ENCODE measurements at regions not wholly inside any gene's neighbourhood (a gene's known extent, or its start where the extent isn't known, plus 50 kb on each side); places are given as distances from the start of the nearest gene placed in this dataset.

DNA sequence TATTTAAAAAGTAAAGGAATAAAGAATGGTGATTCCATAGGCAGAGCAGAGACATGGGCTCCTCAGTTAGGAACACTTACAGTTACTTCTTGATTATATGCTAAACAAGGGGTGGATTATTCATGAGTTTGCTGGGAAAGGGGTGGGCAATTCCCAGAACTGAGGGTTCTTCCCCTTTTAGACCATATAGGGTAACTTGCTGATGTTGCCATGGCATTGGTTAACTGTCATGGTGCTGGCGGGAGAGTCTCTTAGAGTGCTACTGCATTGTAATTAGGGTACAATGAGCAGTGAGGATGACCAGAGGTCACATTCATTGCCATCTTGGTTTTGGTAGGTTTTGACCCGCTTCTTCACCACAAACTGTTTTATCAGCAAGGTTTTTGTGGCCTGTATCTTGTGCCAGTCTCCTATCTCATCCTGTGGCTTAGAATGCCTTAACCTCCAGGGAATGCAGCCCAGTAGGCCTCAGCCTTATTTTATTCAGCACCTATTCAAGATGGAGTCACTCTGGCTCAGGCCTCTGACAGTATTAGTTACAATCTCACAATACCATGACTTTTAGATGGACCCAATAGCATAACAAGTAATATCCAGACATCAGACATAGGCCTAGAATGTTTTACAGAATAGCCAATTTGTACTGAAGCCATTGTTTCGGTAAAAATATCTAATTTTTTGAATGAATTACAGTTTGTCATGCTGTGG, 106.8 kb downstream of the ZBTB18 start:
- no peak for DNase-seq (ENCODE audit: low read depth)

DNA sequence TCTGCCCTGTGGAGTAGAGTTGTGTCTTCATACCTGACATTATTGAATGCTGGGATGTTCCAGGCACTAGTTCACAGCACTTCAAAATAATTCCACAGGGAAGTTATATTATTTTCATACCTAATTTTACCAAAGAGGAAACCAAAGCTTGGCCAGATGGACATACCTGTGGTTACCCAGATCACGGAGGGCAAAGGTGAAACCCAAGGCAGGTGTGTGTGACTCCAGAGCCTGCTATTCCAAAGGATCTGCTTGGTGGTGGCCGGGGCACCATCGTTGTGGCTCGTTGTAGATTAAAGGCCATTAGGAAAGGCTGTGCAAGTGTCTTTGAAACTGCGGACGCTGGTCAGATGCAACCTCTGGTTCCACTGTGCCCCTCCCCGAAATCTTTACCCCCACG, 108.6 kb downstream of the ZBTB18 start:
- no peak for DNase-seq (ENCODE audit: low read depth)

DNA sequence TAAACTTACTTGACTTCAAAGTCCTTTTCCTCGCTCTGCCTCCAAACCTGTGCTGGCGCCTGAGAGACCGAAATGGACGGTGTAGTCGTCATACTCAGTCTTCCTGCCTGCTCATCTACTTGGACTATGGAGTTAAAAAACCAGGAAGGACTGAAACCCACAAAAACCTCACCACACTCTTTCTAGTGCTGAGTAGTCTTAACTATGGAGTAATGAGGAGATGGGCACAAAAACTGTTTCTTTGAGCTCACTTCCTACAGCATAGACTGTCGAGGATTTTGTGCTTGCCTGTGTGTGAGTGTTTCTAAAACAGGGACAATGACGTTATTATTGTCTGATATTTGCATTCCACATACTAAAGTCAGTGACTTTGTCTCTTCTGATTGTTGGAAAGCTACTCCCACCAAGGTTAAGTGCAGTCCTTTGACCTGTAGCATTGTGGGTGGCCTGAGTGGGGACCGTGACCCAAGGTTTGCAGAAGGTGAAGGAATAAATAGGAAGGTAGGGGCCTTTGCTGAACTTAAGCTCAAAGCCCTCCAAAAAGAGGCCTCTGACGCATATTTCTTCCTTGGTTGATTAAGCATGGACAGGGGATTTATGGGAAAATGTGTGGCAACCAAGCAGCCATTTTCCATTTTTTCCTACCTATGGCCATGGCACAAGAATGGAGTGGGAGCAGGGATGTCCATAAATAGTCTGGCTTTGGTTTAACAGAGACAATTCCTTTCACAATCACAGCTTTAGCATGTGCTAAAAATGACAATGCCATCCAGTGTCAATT, 109.6 kb downstream of the ZBTB18 start:
- no peak for DNase-seq (ENCODE audit: low read depth)

DNA sequence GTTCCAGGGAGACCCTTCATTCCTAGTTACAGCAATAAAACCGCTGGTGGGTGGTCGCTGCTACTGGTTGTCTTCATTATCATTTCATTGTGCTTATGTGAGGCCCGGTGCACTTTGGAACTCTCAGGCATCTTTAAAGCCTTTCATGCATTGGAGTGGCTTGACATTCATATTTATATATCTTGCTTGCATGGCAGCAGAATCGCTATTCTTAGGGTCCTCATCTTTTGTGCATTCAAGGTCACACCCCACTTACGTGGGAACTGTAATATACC, 110.1 kb downstream of the ZBTB18 start:
- DNase-seq (ENCODE audit: low read depth) = no peak

DNA sequence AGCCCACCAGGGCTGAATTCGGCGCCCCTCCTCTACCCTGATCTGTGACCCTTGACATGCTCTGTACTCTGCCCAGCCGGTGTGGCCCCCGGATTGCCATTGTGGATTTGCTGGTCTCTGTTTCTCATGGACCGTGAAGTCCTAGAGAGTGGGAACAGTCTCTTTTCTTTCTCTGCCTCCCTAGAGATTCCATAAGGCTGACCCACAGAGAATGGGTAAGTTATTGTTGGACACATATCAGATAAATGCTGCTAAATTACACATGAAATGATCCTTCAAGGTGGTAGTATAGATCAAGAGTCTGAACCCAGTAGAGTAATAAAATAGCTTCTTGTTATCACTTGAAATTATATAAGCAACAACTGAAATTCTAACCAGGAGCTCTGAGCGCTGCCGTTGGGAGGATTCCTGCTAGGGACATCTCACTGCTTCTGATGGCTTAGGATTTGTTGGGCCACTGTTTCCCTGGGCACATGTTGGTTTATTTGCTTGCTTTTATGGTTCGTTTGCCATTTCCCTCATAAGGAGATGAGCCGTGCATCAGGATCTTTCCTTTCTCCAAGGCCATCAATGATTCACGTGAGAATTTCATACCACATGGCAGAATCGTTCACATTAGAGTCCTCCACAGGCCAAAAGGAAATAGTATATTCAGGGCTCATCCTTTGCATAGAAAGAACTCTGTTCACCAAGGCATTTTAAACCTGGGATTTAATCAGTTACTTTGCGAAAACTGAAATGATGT, 111.9 kb downstream of the ZBTB18 start:
- no peak for DNase-seq (ENCODE audit: low read depth)

DNA sequence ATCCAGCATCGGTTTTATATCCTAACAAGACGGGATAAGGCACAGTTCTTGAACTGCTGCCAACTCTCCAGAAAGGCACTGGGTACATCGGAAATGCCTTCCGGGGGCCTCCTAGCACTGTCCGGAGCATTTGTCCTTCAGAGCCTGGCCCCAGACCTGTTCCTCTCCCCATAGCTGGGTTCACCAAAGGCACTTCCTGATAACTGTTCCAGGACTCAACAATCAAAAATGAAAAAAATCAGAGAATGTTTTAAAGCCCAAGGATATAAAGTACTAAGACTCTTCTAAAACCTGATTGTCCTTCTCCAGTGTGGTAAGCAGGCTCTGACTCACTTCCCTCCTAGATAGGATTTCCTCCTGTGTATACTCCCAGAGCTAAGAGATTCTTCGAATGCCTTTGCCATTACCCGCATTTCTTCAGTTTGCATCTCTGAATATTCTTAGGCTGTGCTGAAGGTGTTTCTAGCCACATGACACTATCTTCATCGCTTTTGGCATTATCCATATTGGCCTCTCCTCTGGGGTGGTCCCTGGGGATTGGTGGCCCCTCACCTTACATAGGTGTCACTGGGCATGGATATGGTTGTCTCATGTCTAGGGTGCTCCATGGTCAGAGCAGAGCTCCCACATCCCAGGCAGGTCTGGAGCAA, 112.9 kb downstream of the ZBTB18 start:
- peak; percentile 93 for DNase-seq (ENCODE audit: low read depth)

DNA sequence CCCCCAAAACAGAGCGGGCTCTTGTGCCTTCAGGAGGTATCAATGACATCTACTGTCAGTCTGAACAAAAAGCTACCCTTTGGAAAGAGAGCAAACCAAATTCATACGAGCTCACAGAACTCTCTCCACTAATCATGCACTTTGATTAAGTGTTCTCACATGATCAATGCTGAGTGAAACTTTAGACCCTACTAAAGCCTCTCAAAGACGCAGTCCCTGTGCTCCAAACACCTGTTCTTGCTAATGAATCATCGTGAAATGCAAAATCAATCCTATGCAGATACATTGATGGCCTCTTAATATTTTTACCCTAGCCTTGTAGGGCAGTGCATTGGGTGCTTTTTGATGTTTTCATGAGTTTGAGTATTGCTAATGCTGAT, 113.4 kb downstream of the ZBTB18 start:
- DNase-seq (ENCODE audit: low read depth) = no peak

DNA sequence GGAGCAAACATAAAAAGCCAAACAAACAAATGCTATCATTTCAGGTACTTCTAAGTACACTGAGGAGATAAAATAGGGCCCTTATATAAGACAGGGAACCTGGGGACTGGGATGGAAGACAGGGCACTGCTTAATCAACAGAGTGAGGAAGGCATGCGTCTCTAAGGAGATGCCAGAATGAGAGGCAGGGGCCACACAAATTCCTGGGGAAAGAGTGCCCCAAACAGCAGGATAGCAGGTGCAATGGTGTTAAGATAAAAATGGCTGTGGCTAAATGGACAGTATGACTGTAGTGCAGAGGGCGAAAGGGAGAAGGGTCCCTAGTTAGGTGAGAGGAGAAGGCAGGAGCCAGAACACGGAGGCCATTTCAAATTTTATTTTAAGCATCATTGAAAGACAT, 113.9 kb downstream of the ZBTB18 start:
- no peak for DNase-seq (ENCODE audit: low read depth)

DNA sequence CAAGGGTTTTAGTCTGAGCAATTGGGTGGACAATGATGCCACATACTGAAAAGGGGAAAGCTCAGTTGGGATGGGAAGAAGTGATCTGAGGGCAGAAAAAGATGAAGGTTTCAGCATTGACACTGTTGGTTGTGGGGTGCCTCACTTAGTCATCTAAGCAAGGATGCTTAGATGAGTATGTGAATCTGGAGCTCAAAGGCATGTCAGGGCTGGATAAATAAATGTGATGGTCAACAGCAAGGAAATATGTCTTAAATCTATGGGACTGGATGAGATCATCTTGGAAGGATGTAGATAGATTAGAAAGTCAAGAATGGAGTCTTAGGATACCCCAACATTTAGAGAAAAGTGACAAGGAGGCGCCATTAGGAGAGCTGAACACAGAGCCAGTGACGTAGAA, 114.6 kb downstream of the ZBTB18 start:
- no peak for DNase-seq (ENCODE audit: low read depth)

DNA sequence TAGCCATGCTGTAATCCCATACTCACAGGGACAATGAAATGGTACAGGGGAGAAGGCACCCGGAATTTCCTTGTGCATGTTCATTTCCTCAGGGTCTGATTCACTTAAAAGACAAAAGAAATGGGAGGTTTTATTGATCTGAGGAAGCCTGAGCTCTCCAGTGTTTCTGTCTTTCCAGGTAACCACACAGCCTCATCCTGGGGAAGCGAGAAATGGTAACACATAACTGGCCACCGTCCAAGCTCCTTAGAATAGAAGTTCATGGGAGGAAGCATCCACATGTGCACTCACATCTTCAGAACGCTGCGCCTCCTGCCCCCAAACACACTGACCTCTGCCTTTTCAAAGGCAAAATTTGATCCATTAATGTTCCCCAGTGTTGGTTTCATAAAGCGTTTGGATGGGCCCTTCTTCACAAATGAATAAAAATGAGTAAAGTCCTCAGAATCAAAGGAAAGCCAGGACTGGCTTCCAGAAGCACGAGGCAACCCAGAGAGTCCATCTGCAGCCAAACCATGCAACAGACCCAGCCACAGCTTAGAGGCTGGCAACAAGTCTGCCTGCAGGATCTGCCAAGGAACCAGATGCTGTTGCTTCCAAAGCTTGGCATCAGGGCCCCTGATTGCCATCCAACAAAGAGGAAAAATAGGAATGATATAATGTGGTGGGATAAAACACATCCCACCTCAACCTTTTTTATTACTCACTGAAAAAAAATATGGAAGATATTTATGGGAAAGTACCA, 120.3 kb downstream of the ZBTB18 start:
- DNase-seq (ENCODE audit: low read depth) = no peak

DNA sequence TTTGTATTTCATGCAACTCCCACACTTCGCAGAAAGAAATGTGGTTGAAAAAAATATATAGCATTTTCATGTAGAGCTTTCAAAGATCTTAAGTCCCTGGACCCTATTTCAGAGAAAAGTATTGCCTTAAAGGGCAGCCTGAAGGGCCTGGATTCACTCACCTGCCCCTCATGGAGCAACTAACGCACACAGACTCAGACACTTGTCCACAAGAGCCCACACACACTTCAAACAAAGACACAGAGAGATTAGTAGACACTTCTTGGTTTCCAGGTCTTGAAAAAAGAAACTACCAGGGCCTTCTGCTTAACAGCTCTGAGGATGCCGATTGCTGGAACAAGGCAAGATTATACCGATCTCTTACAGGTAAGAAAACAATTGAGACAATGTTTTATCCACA, 122.2 kb downstream of the ZBTB18 start:
- DNase-seq (ENCODE audit: low read depth) = no peak

DNA sequence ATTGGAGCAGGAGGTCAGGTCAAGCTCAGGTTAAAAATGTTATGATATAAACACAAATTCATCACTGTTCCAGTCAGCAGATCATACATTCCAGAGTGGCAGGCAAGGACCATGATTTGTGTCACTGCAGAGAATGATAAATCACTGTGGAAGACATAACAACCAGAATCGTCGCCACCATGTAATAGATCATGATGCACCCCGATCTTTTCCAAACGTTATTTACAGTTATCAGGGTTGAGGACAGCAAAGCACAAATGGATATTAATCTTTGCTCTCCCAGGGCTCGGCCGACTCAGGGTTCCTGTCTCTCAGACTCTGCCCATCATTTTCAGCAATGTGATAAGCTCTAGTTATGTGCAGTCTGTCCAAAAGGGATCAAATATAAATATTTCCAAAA, 122.7 kb downstream of the ZBTB18 start:
- DNase-seq (ENCODE audit: low read depth) = no peak

DNA sequence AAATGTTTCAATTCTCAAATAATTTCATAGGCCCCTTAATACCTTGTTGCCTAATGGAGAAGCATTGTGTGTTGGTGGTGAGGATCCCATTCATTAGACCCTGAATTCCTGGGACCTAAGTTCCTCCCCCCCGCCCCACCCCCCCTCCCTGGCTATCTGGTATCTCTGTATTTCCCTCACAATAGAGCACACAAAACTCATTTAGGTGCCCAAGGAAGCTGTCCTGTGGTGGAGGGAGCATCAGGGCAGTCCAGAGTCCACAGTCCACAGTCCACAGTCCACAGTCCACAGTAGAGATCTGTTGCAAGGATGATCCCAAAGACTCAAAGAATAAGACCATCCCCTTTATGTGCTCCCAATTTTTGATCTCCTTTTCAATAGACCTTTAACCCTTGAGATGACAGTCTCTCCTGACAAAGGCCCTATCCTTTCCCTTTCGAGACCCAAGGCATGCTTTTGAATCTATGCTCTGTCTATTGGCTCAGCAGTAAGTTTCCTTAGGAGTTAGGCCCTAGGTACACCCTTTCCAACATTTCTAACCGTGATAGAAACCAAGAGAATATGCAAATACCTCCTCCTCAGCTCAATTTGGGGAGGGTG, 123.9 kb downstream of the ZBTB18 start:
- no peak for DNase-seq (ENCODE audit: low read depth)

DNA sequence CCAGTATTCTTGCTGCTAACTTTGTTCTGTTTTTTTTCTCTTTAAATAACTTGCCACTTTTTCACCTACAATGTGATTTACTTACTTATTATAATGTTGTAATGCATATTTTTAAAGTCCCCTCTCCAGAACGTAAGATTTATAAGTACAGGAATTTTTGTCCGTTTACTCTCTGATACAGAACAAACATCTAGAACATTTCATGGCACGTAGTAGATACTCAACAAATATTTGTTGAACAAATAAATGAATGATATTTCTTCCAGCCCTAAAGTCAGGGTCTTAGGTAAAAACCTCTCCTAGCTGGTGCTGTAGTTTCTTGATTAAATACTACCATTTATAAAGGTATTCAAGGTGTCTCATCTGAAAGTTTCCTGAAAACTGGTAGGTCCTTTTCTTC, 125.1 kb downstream of the ZBTB18 start:
- DNase-seq (ENCODE audit: low read depth) = no peak

DNA sequence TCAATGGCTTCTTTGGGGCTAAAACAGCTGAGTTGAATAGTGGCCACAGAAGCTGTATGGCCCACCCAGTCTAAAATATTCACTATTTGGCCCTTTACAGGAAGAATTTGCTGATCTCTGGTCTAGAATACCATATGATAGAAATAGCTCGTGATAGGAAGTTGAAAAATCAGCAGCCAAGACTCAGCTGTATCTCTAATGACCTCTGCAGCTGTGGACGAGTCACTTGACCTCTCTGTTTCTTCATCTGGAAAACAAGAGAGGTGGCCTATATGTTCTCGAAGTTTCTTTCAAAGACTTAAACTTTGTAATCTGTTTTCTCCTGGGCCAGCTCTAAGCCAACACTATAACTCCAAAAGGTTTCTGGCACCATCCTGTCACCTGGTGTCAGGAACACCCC, 129.2 kb downstream of the ZBTB18 start:
- DNase-seq (ENCODE audit: low read depth) = no peak

DNA sequence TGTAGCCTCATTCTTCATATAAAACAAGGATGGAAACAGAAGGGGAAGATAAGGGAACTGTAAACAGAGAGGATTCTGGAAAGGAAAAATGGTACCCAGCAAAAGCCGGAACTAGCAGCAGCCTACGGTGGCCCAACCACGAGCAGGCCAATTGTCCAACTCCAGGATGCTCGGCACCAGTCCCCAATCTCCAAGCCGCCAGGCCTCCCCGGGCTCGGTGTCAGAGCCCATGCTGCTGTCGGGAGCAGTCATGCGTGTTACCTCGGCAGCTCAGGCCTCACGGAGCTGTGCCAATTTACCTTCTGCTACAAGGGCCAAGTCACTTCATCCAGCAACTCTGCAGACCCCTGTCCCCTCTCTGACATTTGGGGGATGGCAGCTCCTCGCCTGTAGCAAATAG, 130.8 kb downstream of the ZBTB18 start:
- no peak for DNase-seq (ENCODE audit: low read depth)

DNA sequence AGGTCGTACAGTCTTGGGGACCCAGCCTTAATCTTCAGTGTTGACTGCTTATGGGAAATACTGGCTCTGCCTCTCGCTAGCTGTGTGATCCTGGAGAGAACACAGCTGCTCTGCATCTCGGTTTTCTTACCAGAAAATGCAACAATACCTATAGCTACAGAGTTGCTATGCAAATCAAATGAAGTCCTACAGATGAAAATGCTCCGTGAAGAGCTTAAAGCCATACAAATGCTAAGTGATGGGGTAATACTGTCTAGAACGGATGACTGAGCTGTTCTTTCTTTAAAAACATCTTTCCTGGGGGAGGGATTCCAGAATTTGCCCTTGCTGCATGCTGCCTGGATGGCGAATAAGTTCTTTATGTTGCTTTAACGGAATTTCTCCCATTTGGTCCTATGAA, 132.0 kb downstream of the ZBTB18 start:
- no peak for DNase-seq (ENCODE audit: low read depth)

DNA sequence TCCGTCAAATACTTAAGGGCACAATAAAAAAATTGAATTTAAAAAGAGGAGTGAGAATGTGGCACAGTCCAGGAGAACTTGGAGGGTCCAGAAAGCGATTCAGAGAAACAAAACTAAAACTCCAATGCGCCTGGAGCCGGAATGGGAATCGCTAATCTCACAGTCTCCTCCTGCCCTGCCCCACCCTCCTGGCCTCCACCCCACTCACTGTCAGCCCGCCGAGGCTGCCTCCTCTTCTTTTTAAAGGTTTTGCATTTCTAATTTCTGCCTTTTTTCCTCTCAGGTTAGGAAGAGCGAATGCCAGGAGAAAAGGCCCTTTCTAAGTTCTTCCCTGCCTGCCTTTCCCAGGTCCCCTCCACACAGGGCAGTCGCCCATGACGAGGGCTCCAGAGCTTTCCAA, 135.3 kb downstream of the ZBTB18 start:
- no peak for DNase-seq (ENCODE audit: low read depth)

DNA sequence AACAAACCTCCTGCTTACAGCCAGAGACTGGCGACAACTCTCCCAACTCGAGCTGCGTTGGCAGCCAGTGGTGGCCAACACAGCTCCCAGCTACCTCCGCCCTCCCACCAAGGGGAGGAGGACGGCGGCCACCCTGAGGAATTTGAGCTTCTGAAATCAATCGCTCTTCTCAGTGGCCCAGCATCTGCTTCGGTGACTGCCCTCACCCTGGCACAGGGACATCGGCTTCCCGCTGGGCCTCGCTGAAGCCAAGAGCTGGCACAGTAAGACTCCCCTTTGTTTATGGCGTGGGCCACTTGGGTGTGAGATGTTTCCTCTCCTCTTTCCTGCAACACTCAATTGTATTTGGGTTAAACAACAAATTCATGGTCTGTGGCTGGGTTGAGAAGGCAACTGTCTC, 136.2 kb downstream of the ZBTB18 start:
- DNase-seq (ENCODE audit: low read depth) = no peak

DNA sequence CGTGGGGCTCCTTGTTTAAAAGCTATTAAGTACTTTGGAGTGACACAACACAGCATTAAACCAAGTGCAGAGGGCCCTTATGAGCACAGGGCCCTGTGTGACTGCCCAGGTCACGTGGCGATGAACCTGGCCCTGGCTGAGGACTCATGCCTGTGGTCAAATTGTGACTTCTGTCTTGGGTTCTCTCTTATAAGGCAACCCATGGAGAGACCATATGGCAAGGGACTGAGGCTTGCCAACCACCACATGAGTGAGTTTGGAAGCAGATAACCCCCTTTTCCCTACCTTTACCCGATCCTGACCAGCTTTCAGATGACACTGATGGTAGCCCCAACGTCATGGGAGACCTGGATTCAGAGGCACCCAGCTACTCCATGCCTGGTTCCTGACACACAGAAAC, 140.5 kb downstream of the ZBTB18 start:
- no peak for DNase-seq (ENCODE audit: low read depth)

DNA sequence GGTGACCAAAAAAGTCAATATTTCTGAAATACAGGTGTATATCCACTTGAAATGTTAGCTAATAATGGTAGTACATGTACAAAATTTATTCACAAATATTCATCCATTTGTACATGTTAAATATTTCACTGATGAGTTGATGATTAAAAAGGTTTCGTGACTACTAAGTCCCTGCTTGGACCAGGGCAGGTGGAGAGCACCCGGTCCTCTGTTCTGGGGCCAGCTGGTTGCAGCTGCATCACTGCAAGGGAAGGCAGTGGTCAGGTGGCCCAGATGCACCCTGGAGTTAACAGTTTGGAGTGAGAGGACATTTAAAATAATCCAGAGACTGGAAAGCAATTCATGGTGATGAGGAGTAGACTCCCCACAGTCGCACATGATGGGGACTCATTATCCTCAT, 141.2 kb downstream of the ZBTB18 start:
- no peak for DNase-seq (ENCODE audit: low read depth)
